Ascending aorta (tissue), 2 donors: ENCODE measurements at regions not wholly inside any gene's neighbourhood (a gene's known extent, or its start where the extent isn't known, plus 50 kb on each side); places are given as distances from the start of the nearest gene placed in this dataset.

Experiments used
- DNase-seq, 2 donors: peaks; one replicate each; pipeline ENCODE4 v3.0.0-alpha.2; 2019; ENCODE audit warnings: low spot score in 2 of 2
- H3K27ac ChIP-seq, 2 donors: fragments of 200-600 bp; sonication (generic); one replicate each; pipeline ENCODE4 v1.5.1; 2016 to 2017; ENCODE audit warnings: mild to moderate bottlenecking in 1 of 2
- H3K27me3 ChIP-seq: fragments of 200-600 bp; sonication (generic); one replicate; pipeline ENCODE4 v1.5.1; 2017
- H3K36me3 ChIP-seq, 2 donors: fragments of 200-600 bp; sonication (generic); one replicate each; pipeline ENCODE4 v1.5.1; 2016
- H3K4me1 ChIP-seq, 2 donors: fragments of 200-600 bp; sonication (generic); one replicate each; pipeline ENCODE4 v1.5.1; 2016 to 2017; ENCODE audit warnings: mild to moderate bottlenecking in 1 of 2
- H3K4me3 ChIP-seq, 2 donors: fragments of 200-600 bp; sonication (generic); one replicate each; pipeline ENCODE4 v1.5.1; 2016 to 2017; ENCODE audit warnings: mild to moderate bottlenecking in 1 of 2
- H3K9me3 ChIP-seq, 2 donors: fragments of 200-600 bp; sonication (generic); one replicate each; pipeline ENCODE4 v1.5.1; 2016
- CTCF ChIP-seq, 3 experiments: fragments of 200-600 bp in 2 of 3; fragments of 450-650 bp in 1 of 3; sonication (generic) in 2 of 3; IDR thresholded peaks; one replicate each; pipeline ENCODE4 v1.5.1; 2016 to 2019; ENCODE audit warnings: antibody characterized with exemption in 3 of 3, mild to moderate bottlenecking in 1 of 3, moderate library complexity in 1 of 3
- intact Hi-C: fragments of 100-400 bp; cut with DNase I; formaldehyde crosslinking; loops from one replicate; pipeline ENCODE4 v1.15.1; 2023

DNA sequence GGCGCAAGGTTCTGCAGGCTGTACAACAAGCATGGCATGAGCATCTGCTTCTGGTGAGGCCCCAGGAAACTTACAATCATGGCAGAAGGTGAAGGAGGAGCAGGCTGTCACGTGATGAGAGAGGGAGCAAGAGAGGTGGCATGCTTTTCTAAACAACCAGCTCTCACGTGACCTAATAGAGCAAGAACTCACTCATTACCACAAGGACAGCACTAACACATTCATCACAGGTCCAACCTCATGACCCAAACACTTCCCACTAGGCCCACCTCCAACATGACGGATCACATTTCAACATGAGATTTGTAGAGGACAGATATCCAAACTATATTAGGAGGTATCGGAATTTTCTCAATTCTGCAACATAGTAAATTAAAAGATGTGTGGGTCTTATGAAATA lies 108.8 kb upstream of the DLX2 start:
- no peak overlapping the region for H3K27ac ChIP-seq
- intact Hi-C loops = no loop called here
- no peaks in the 10 kb centered on the region for H3K27me3 ChIP-seq
- H3K4me3 ChIP-seq = no peak overlapping the region
- no peak for DNase-seq
- no peaks in the 10 kb centered on the region for H3K4me1 ChIP-seq
- H3K36me3 ChIP-seq = no peaks in the 10 kb centered on the region
- H3K9me3 ChIP-seq = no peaks in the 10 kb centered on the region
- TF ChIP-seq CTCF (IDR thresholded peaks at IDR 0.05) = no peak

DNA sequence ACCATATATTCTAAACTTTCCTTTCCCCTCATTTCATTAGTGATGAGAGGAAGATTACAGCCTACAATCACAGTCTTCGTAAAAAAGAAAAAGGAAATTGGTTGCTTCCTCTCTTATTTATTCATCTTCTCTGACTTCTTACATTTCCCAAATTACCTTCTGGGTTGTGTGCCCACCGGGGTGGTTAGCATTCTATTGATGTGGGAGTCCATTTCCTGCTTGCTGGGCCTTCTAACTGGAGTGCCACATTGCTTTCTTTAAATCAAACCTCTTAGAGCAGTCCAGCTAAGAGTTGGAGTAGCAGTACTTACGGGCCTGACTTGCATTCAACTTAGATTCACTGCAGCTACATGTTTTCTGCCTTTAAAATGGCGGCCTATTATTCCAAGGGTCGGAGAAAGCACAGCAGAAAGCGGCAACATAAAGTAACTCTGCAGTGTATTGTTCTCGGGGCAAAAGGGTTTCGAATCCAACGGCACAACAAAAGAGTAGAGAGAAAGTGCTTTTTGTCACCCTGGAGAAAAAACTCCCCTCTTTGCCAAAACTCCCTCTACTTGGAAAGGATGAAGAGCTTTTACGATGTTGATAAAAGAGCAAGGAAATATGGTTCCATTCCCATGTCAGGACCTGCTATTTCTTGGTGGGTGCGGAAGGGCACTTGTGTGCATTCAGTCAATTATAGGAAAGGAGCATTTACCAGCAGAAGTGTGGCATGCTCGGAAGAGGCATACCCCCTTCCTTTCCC lies 110.6 kb upstream of the DLX2 start:
- H3K27ac ChIP-seq = no peak overlapping the region
- H3K4me1 ChIP-seq = no peaks in the 10 kb centered on the region
- no peaks in the 10 kb centered on the region for H3K36me3 ChIP-seq
- H3K27me3 ChIP-seq = no peaks in the 10 kb centered on the region
- H3K9me3 ChIP-seq = no peaks in the 10 kb centered on the region
- DNase-seq = no peak
- intact Hi-C loops = no loop called here
- no peak overlapping the region for H3K4me3 ChIP-seq
- TF ChIP-seq CTCF (IDR thresholded peaks at IDR 0.05) = no peak

DNA sequence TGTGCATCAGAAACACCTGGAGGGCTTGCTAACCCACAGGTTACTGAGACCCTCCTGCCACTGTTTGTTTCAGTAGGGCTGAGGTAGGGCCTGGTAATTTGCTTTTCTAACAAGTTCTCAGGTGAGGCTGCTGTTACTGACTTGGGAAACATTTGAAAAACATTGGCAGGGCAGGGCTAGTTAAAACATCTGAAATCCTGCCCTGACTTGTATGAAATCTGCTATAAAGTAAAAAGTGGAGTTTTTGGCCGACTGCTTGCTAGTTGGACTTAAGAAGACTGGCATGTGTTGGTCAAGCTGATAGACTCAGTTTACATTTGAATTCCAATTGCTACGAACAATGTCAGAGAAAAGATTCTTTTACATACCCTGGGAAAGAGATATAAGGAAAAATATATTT lies 111.6 kb upstream of the DLX2 start:
- Histone ChIP-seq H3K9me3 (no peaks in the 10 kb centered on the region), H3K27ac (no peak overlapping the region), H3K4me3 (no peak overlapping the region), H3K27me3 (no peaks in the 10 kb centered on the region), H3K4me1 (no peaks in the 10 kb centered on the region), H3K36me3 (no peaks in the 10 kb centered on the region)
- intact Hi-C loops = no loop called here
- no peak for TF ChIP-seq CTCF (IDR thresholded peaks at IDR 0.05)
- DNase-seq = no peak

- Histone ChIP-seq H3K4me3 (no peak overlapping the region), H3K9me3 (no peaks in the 10 kb centered on the region), H3K36me3 (no peaks in the 10 kb centered on the region), H3K4me1 (no peaks in the 10 kb centered on the region), H3K27ac (no peak overlapping the region), H3K27me3 (no peaks in the 10 kb centered on the region)
- no peak for DNase-seq
- no peak for TF ChIP-seq CTCF (IDR thresholded peaks at IDR 0.05)
- intact Hi-C loops = no loop called here
Measured at GRCh38 chr2:172215172-172215935, 112.7 kb upstream of the DLX2 start.

DNA sequence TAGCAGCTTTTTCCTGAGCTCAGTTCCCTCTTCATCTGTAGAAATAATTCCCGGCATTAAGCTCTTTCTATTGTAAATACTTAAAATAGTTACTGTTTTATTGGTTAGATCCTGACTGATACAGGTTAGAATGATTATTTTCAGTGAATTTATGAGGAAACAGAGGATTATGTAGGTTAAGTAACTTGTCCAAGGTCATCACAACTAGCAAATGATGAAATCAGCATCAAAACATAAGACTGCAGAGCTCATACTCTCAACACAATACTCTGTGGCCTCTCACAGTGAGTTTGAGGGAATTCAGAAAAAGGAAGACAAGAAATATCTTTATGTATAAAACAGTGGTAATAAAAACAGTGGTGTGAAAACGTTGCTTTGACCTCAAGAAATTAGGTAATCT lies 113.2 kb upstream of the DLX2 start:
- no peak for TF ChIP-seq CTCF (IDR thresholded peaks at IDR 0.05)
- no peaks in the 10 kb centered on the region for H3K9me3 ChIP-seq
- no peaks in the 10 kb centered on the region for H3K27me3 ChIP-seq
- H3K36me3 ChIP-seq = no peaks in the 10 kb centered on the region
- no peaks in the 10 kb centered on the region for H3K4me1 ChIP-seq
- no peak for DNase-seq
- no peak overlapping the region for H3K27ac ChIP-seq
- intact Hi-C loops = no loop called here
- no peak overlapping the region for H3K4me3 ChIP-seq
